ENCODE measurements at regions not wholly inside any gene's neighbourhood (a gene's known extent, or its start where the extent isn't known, plus 50 kb on each side); places are given as distances from the start of the nearest gene placed in this dataset. TPM values are rescaled to one million over a fixed set of nuclear protein-coding genes. Genes with fewer than 3 reads are reported as not detected.

- DNase-seq = no peak
Measured at GRCh38 chr3:182725372-182726251, 67.7 kb upstream of the ATP11B start.

GRCh38 chr3:182726258-182727142 lies 66.8 kb upstream of the ATP11B start:
- DNase-seq = no peak

- DNase-seq = no peak
Measured at GRCh38 chr3:182728238-182728637, 65.1 kb upstream of the ATP11B start.

GRCh38 chr3:182729903-182730674 lies 63.2 kb upstream of the ATP11B start:
- DNase-seq = no peak

- DNase-seq = no peak
Measured at GRCh38 chr3:182730675-182731042, 62.6 kb upstream of the ATP11B start.

GRCh38 chr3:182731764-182732163 lies 61.5 kb upstream of the ATP11B start:
- DNase-seq = no peak

GRCh38 chr3:182732232-182733015 lies 60.9 kb upstream of the ATP11B start:
- no peak for DNase-seq

GRCh38 chr3:182735672-182736071 lies 57.6 kb upstream of the ATP11B start:
- no peak for DNase-seq

GRCh38 chr3:182737825-182738224 lies 55.5 kb upstream of the ATP11B start:
- DNase-seq = no peak

- peak; percentile 31 for DNase-seq
Measured at GRCh38 chr3:182738583-182739411, 54.5 kb upstream of the ATP11B start.

- peak; percentile 24 for DNase-seq
Measured at GRCh38 chr3:182739619-182740018, 53.7 kb upstream of the ATP11B start.

- peak; percentile 47 for DNase-seq
Measured at GRCh38 chr3:182740710-182741109, 52.6 kb upstream of the ATP11B start.

GRCh38 chr3:182741214-182741613 lies 52.1 kb upstream of the ATP11B start:
- DNase-seq = no peak

Small RNAs in the stretch of these regions (small RNA-seq; reads per million reads assigned to genes)
- not detected for gene RN7SKP265 (ENCODE audit: low replicate concordance)
